ENCODE measurements at regions not wholly inside any gene's neighbourhood (a gene's known extent, or its start where the extent isn't known, plus 50 kb on each side); places are given as distances from the start of the nearest gene placed in this dataset.

- in situ Hi-C loops (cut with MboI), result no loop called here
- Histone ChIP-seq H2AFZ (ENCODE audit: low read depth, low read length) (no peak overlapping the region), H3K27ac (ENCODE audit: extremely low read depth, low read depth, low read length) (no peak overlapping the region), H3K4me1 (replicated peaks in 1 of 2; ENCODE audit: control insufficient read depth in 2 of 2, insufficient read depth in 2 of 2, low read length in 2 of 2) (no peaks in the 10 kb centered on the region), H3K4me3 (no peak overlapping the region), H3K9ac (ENCODE audit: insufficient read depth in 1 of 2, low read depth in 2 of 2, low read length in 2 of 2) (no peak overlapping the region), H3K9me1 (ENCODE audit: control insufficient read depth, insufficient read depth, low read length) (no peaks in the 10 kb centered on the region), H3K27me3 (ENCODE audit: control insufficient read depth in 2 of 2, insufficient read depth in 2 of 2, low read length in 2 of 2) (no peaks in the 10 kb centered on the region), H3K36me3 (ENCODE audit: control insufficient read depth, insufficient read depth, low read length) (no peaks in the 10 kb centered on the region), H3K4me2 (ENCODE audit: insufficient read depth, low read length) (no peak overlapping the region), H4K20me1 (replicated peaks; ENCODE audit: control insufficient read depth, insufficient read depth, low read length) (no peaks in the 10 kb centered on the region), H3K79me2 (ENCODE audit: control insufficient read depth, insufficient read depth, low read length) (no peaks in the 10 kb centered on the region), H3K9me3 (replicated peaks; ENCODE audit: control insufficient read depth, insufficient read depth, low read depth, low read length) (no peaks in the 10 kb centered on the region)
- intact Hi-C loops (cut with micrococcal nuclease), result no loop called here
- ChIA-PET POLR2A (no interaction called here), CTCF (ENCODE audit: low intra/inter-chr PET ratio) (no interaction called here)
- 3% methylated on average over 3 of the region's 3 CpGs for WGBS (ENCODE audit: insufficient coverage, low coverage, missing lambda C conversion rate)
- no peak for FAIRE-seq
- no peak for ATAC-seq
- BruUV-seq (replicated peaks), result no TSS peak
- DNase-seq (ENCODE audit: extremely low read depth in 1 of 4, low spot score in 3 of 4), result no peak
- no peak for TF ChIP-seq ZNF639 (CRISPR knock-in tag; conservative IDR thresholded peaks at IDR 0.05 in 1 of 2, IDR thresholded peaks at IDR 0.05 in 1 of 2)
- no peak for TF ChIP-seq ATF3 (IDR thresholded peaks at IDR 0.05)
- no peak for TF ChIP-seq ATF3 (CRISPR knock-in tag; conservative IDR thresholded peaks at IDR 0.05)
- no peak for TF ChIP-seq TAF15 (IDR thresholded peaks at IDR 0.05; ENCODE audit: low read depth, low read length)
- no peak for TF ChIP-seq PHB (CRISPR knock-in tag; IDR thresholded peaks at IDR 0.05)
- TF ChIP-seq TAF7 (tag; IDR thresholded peaks at IDR 0.05), result no peak
- no peak for TF ChIP-seq ILF3 (IDR thresholded peaks at IDR 0.05; ENCODE audit: borderline replicate concordance)
- TF ChIP-seq PATZ1 (CRISPR knock-in tag; IDR thresholded peaks at IDR 0.05; ENCODE audit: borderline replicate concordance), result no peak
- TF ChIP-seq ZNF449 (CRISPR knock-in tag; IDR thresholded peaks at IDR 0.05), result no peak
- no peak for TF ChIP-seq ELK1 (CRISPR knock-in tag; IDR thresholded peaks at IDR 0.05)
- no peak for TF ChIP-seq CCNT2 (IDR thresholded peaks at IDR 0.05; ENCODE audit: borderline replicate concordance, extremely low read depth, insufficient read length, low read depth, low read length)
- no peak for TF ChIP-seq ID3 (CRISPR knock-in tag; IDR thresholded peaks at IDR 0.05)
- no peak for TF ChIP-seq ID3 (tag; IDR thresholded peaks at IDR 0.05)
- no peak for TF ChIP-seq ZNF133 (CRISPR knock-in tag; IDR thresholded peaks at IDR 0.05)
- TF ChIP-seq ELF4 (CRISPR knock-in tag; IDR thresholded peaks at IDR 0.05), result no peak
- no peak for TF ChIP-seq SNRNP70 (optimal IDR thresholded peaks at IDR 0.05; ENCODE audit: low read depth, low read length)
These were observed 538.9 kb upstream of the GRM7 start for GRCh38 chr3:6321999-6322398.
